ENCODE measurements at regions not wholly inside any gene's neighbourhood (a gene's known extent, or its start where the extent isn't known, plus 50 kb on each side); places are given as distances from the start of the nearest gene placed in this dataset.

GRCh38 chr1:30819244-30819571 is 61.6 kb upstream of the LAPTM5 start:
- DNase-seq (ENCODE audit: low spot score in 2 of 2) = no peak
- peaks cover 15% of the 10 kb centered on the region for H3K4me1 Mint-ChIP-seq
- H3K4me3 Mint-ChIP-seq = no peak overlapping the region
- H3K36me3 Mint-ChIP-seq (ENCODE audit: insufficient read depth) = peaks cover 4% of the 10 kb centered on the region
- no peak for ATAC-seq (replicated peaks; ENCODE audit: extremely low read depth, poor library complexity, severe bottlenecking)
- H3K27ac Mint-ChIP-seq (ENCODE audit: low read depth) = no peak overlapping the region
- no peaks in the 10 kb centered on the region for H3K9me3 Mint-ChIP-seq
- peaks cover 56% of the 10 kb centered on the region for H3K27me3 Mint-ChIP-seq

GRCh38 chr1:30818568-30819243 is 61.1 kb upstream of the LAPTM5 start:
- DNase-seq (ENCODE audit: low spot score in 2 of 2) = no peak
- H3K9me3 Mint-ChIP-seq = no peaks in the 10 kb centered on the region
- H3K4me3 Mint-ChIP-seq = no peak overlapping the region
- H3K27me3 Mint-ChIP-seq = peaks cover 51% of the 10 kb centered on the region
- peaks cover 2% of the 10 kb centered on the region for H3K36me3 Mint-ChIP-seq (ENCODE audit: insufficient read depth)
- H3K4me1 Mint-ChIP-seq = peaks cover 10% of the 10 kb centered on the region
- no peak overlapping the region for H3K27ac Mint-ChIP-seq (ENCODE audit: low read depth)
- ATAC-seq (replicated peaks; ENCODE audit: extremely low read depth, poor library complexity, severe bottlenecking) = no peak

GRCh38 chr1:30817548-30817947 is 60.0 kb upstream of the LAPTM5 start:
- H3K36me3 Mint-ChIP-seq (ENCODE audit: insufficient read depth) = no peaks in the 10 kb centered on the region
- no peak overlapping the region for H3K27ac Mint-ChIP-seq (ENCODE audit: low read depth)
- no peaks in the 10 kb centered on the region for H3K4me1 Mint-ChIP-seq
- no peaks in the 10 kb centered on the region for H3K9me3 Mint-ChIP-seq
- H3K27me3 Mint-ChIP-seq = peaks cover 39% of the 10 kb centered on the region
- H3K4me3 Mint-ChIP-seq = no peak overlapping the region
- ATAC-seq (replicated peaks; ENCODE audit: extremely low read depth, poor library complexity, severe bottlenecking) = no peak
- no peak for DNase-seq (ENCODE audit: low spot score in 2 of 2)

GRCh38 chr1:30817077-30817438 is 59.5 kb upstream of the LAPTM5 start:
- Mint-ChIP-seq H3K4me1 (no peaks in the 10 kb centered on the region), H3K9me3 (no peaks in the 10 kb centered on the region), H3K4me3 (no peak overlapping the region), H3K27ac (ENCODE audit: low read depth) (no peak overlapping the region), H3K27me3 (peaks cover 39% of the 10 kb centered on the region), H3K36me3 (ENCODE audit: insufficient read depth) (no peaks in the 10 kb centered on the region)
- ATAC-seq (replicated peaks; ENCODE audit: extremely low read depth, poor library complexity, severe bottlenecking) (no peak), DNase-seq (ENCODE audit: low spot score in 2 of 2) (no peak)

DNA sequence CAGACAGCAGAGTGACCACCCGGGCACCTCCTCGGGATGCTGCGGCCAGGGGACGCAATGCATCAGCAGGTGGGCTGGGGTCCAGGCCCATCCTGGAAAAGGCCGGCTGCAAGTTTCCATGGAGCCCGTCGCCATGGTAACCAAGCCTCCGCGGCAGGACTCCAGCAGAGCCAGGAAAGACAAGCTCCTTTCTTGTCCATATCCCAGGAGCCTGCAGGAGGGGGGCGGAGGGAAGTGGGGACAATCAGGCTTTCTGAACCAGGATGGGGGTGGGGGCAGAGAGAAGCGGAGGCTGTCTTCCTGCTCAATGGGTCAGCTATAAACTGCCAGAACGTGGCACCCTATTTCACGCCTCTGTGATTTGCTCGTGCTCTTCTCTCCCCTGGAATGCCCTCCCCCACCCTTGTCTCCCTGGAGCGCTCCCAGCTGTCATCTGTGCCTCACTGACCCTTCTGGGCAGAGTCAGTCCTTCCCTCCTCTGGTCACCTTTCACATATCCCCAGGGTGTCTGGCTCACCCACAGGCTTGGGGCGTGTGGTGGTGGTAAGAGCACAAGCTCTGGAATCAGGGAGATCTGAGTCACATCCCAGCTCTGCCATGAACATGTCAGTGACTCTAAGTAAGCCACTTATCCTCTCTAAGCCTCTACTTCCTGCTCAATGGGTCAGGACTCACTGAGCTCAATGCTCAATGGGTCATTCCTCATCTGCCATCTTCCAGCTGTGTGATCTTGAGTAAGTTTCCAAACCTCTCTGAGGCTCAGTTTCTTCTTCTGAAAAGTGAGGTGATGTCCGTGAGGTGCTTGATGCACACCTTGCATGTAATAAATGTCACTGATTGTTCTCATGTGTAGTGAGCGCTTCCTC is 58.9 kb upstream of the LAPTM5 start:
- ATAC-seq (replicated peaks; ENCODE audit: extremely low read depth, poor library complexity, severe bottlenecking) (no peak), DNase-seq (ENCODE audit: low spot score in 2 of 2) (no peak)
- H3K4me3 Mint-ChIP-seq = no peak overlapping the region
- H3K9me3 Mint-ChIP-seq = no peaks in the 10 kb centered on the region
- H3K27ac Mint-ChIP-seq (ENCODE audit: low read depth) = no peak overlapping the region
- H3K36me3 Mint-ChIP-seq (ENCODE audit: insufficient read depth) = no peaks in the 10 kb centered on the region
- no peaks in the 10 kb centered on the region for H3K4me1 Mint-ChIP-seq
- H3K27me3 Mint-ChIP-seq = peaks cover 39% of the 10 kb centered on the region

DNA sequence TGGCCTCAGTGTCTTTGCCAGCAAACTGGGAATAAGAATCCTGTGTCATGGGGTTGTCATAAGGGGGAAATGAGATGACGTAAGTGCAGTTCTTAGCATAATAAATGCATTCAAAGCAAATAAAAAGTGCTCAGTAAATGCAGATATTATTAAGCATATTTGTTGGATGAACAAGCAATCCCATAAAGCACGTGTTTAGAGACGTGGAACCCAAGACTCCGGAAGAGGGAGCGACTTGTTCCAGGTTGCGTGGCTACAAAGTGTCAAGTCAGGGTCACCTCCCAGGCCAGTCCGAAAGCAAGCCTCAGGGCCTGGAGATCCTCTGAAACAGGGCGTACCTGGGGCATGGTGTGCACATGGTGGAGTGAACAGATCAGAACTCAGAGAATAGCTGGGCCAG is 58.0 kb upstream of the LAPTM5 start:
- Mint-ChIP-seq H3K4me3 (no peak overlapping the region), H3K4me1 (no peaks in the 10 kb centered on the region), H3K27me3 (peaks cover 42% of the 10 kb centered on the region), H3K36me3 (ENCODE audit: insufficient read depth) (no peaks in the 10 kb centered on the region), H3K9me3 (no peaks in the 10 kb centered on the region), H3K27ac (ENCODE audit: low read depth) (no peak overlapping the region)
- ATAC-seq (replicated peaks; ENCODE audit: extremely low read depth, poor library complexity, severe bottlenecking) (no peak), DNase-seq (ENCODE audit: low spot score in 2 of 2) (no peak)

GRCh38 chr1:30814292-30814691 is 56.7 kb upstream of the LAPTM5 start:
- Mint-ChIP-seq H3K4me3 (no peak overlapping the region), H3K27ac (ENCODE audit: low read depth) (no peak overlapping the region), H3K4me1 (no peaks in the 10 kb centered on the region), H3K27me3 (peaks cover 47% of the 10 kb centered on the region), H3K9me3 (no peaks in the 10 kb centered on the region), H3K36me3 (ENCODE audit: insufficient read depth) (no peaks in the 10 kb centered on the region)
- DNase-seq (ENCODE audit: low spot score in 2 of 2) (no peak), ATAC-seq (replicated peaks; ENCODE audit: extremely low read depth, poor library complexity, severe bottlenecking) (no peak)

DNA sequence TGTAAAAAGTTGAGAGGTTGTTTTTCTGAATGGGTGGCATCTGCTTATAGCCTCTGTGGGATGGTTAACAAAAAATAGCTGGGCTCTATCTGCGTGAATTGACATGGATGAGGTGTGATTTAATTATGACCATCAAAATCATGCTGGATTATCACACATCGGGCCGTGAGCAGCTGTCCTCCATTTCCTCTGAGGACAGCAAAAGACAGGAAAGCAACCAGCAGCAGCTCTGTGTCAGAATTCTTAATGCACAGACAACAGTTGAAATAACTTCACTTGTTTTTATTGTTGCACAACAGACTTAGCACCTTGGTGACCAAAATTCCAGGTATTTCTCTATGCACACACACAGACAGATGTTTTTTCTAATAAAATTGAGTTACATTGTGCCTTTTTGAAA is 54.5 kb upstream of the LAPTM5 start:
- Mint-ChIP-seq H3K4me1 (no peaks in the 10 kb centered on the region), H3K9me3 (no peaks in the 10 kb centered on the region), H3K4me3 (no peak overlapping the region), H3K27ac (ENCODE audit: low read depth) (no peak overlapping the region), H3K27me3 (peaks cover 36% of the 10 kb centered on the region), H3K36me3 (ENCODE audit: insufficient read depth) (no peaks in the 10 kb centered on the region)
- no peak for DNase-seq (ENCODE audit: low spot score in 2 of 2)
- ATAC-seq (replicated peaks; ENCODE audit: extremely low read depth, poor library complexity, severe bottlenecking) = no peak

DNA sequence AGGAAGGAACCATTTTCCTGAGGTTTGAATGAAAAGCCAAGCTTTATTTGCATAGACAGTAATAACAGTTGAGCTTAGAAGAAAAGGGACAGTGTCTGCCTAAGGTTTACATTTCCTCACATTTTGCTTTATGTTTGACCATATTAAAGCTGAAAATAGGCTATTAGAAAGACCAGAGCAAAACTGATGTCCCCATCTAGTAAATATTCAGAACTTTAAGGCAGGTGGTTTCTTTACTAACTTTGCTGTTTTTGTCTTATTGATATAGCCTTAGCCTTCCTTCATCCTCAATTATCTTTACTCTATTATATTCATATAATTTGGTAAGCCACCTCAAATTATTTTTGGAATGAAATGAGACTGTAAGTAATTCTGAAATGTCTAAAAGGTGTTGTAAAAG is 53.6 kb upstream of the LAPTM5 start:
- DNase-seq (ENCODE audit: low spot score in 2 of 2) (no peak), ATAC-seq (replicated peaks; ENCODE audit: extremely low read depth, poor library complexity, severe bottlenecking) (no peak)
- Mint-ChIP-seq H3K4me3 (no peak overlapping the region), H3K4me1 (no peaks in the 10 kb centered on the region), H3K9me3 (no peaks in the 10 kb centered on the region), H3K27me3 (peaks cover 36% of the 10 kb centered on the region), H3K27ac (ENCODE audit: low read depth) (no peak overlapping the region), H3K36me3 (ENCODE audit: insufficient read depth) (no peaks in the 10 kb centered on the region)

- Mint-ChIP-seq H3K27ac (ENCODE audit: low read depth) (no peak overlapping the region), H3K27me3 (peaks cover 41% of the 10 kb centered on the region), H3K4me3 (no peak overlapping the region), H3K4me1 (no peaks in the 10 kb centered on the region), H3K9me3 (no peaks in the 10 kb centered on the region), H3K36me3 (ENCODE audit: insufficient read depth) (no peaks in the 10 kb centered on the region)
- DNase-seq (ENCODE audit: low spot score in 2 of 2) = no peak
- ATAC-seq (replicated peaks; ENCODE audit: extremely low read depth, poor library complexity, severe bottlenecking) = no peak
These were observed 53.0 kb upstream of the LAPTM5 start for GRCh38 chr1:30810416-30811080.

DNA sequence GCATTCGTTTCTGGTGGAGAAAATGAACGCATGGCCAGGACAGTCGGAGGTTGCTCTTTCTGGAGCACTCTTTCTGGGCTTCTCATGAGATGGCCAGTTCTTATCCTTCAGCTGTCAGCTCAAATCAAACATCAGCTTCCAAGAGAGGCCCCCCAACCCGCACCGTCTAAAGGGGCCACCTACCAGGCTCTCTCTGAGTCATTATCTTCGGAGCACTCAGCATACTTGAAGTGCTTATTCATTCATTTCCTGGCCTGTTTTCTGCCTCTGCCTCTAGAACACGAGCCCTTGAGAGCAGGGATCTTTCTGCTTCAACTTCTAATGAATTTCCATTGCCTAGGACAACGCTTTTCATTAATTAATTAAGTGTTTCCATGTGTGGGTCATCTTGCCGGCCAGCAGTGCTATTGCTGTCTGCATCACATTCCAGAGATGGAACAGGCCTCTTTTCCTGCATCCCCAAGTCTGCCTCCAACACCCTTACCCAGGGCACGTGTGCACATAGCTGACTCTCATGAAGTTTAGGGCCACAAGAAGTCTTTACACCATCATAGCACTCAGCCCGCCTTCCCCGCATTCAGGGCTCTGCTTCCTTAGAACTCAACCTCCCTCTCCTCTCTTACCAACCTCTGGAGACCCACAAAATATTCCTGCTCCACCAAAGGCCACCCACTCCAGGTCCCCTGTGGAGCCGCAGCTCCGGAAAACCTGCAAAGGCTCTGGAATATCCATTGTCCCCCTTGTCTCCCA is 52.1 kb upstream of the LAPTM5 start:
- no peak overlapping the region for H3K4me3 Mint-ChIP-seq
- ATAC-seq (replicated peaks; ENCODE audit: extremely low read depth, poor library complexity, severe bottlenecking) (no peak), DNase-seq (ENCODE audit: low spot score in 2 of 2) (no peak)
- no peaks in the 10 kb centered on the region for H3K9me3 Mint-ChIP-seq
- no peak overlapping the region for H3K27ac Mint-ChIP-seq (ENCODE audit: low read depth)
- H3K27me3 Mint-ChIP-seq = peaks cover 49% of the 10 kb centered on the region
- H3K36me3 Mint-ChIP-seq (ENCODE audit: insufficient read depth) = no peaks in the 10 kb centered on the region
- no peaks in the 10 kb centered on the region for H3K4me1 Mint-ChIP-seq

DNA sequence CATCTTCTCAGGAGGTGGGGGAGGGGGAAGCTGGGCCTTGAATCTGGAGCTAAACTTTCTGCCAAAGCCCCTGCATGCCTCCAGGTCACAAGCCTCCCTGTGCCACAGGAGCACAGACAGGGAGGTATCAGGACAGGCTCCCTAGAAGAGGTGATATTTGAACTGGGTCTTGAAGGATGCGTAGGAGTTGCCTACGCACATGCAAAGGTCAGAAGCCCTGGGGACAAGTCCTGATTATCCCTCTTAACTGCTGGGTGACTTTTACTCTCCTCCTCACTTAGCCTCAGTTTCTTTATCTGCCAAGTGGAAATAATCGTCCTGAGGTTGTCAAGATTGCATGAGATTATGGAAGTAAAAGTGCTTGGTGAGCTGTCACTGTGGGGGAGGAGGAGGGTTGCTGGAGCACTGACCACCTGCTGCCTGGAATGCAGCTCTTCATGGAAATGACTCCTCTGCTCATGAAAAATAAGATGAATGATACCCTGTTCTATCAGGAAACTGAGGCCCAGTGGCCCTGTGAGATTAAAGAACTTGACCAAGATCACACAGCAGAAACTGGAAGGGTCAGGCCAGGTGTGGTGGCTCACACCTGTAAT is 50.6 kb upstream of the LAPTM5 start:
- Mint-ChIP-seq H3K4me3 (no peak overlapping the region), H3K9me3 (no peaks in the 10 kb centered on the region), H3K27ac (ENCODE audit: low read depth) (no peak overlapping the region), H3K36me3 (ENCODE audit: insufficient read depth) (no peaks in the 10 kb centered on the region), H3K4me1 (no peaks in the 10 kb centered on the region), H3K27me3 (peaks cover 59% of the 10 kb centered on the region)
- DNase-seq (ENCODE audit: low spot score in 2 of 2) (no peak), ATAC-seq (replicated peaks; ENCODE audit: extremely low read depth, poor library complexity, severe bottlenecking) (no peak)

All from central memory CD8-positive, alpha-beta T cell (primary cell).